ENCODE measurements at regions not wholly inside any gene's neighbourhood (a gene's known extent, or its start where the extent isn't known, plus 50 kb on each side); places are given as distances from the start of the nearest gene placed in this dataset.

DNA sequence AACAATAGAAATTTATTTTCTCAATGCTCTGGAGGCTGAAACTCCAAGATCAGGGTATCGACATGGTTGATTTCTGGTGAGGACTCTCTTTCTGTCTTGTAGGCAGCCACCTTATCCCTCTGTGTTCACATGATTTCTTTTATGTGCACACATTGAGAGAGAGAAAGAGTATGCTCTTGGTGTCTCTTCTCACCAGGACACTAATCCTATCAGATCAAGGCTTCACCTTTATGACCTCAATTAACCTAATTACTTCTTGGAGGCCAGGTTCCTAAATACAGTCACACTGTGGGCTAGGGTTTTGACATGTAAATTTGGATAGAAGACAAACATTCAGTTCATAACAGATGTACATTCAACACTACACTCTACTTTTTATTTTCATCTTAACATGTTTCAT, 1094.2 kb upstream of the ADGRL2 start:
- TF ChIP-seq, protein P1, sequence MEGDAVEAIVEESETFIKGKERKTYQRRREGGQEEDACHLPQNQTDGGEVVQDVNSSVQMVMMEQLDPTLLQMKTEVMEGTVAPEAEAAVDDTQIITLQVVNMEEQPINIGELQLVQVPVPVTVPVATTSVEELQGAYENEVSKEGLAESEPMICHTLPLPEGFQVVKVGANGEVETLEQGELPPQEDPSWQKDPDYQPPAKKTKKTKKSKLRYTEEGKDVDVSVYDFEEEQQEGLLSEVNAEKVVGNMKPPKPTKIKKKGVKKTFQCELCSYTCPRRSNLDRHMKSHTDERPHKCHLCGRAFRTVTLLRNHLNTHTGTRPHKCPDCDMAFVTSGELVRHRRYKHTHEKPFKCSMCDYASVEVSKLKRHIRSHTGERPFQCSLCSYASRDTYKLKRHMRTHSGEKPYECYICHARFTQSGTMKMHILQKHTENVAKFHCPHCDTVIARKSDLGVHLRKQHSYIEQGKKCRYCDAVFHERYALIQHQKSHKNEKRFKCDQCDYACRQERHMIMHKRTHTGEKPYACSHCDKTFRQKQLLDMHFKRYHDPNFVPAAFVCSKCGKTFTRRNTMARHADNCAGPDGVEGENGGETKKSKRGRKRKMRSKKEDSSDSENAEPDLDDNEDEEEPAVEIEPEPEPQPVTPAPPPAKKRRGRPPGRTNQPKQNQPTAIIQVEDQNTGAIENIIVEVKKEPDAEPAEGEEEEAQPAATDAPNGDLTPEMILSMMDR (IDR thresholded peaks at IDR 0.05), result no peak
- no peak for TF ChIP-seq POLR2A (IDR thresholded peaks at IDR 0.05)
